ENCODE measurements at regions not wholly inside any gene's neighbourhood (a gene's known extent, or its start where the extent isn't known, plus 50 kb on each side); places are given as distances from the start of the nearest gene placed in this dataset.

DNA sequence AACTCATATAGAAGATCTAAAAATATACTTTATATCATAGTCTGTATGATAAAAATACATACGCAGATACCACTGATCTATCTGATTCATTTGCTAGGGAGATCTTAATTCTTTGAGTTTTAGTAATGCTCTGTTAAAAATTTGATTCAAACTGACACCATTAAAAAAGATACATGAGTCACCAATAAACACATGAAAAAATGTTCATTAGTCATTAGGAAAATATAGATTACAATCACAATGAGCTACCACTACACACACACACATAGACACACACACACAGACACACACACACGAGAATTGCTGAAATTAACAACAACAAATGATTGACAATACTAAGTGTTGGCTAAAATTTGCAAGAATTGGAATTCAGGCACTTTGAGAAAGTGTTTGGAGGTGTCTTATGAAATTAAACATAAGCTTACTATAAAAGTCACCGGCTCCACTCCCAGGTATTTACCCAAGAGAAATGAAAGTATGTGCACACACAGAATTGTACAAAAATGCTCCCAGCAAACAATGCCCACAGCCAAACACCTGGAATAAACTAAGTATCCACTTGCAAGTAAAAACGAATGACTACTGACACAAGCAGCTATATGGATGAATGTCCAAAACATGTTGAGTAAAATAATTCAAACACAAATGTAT lies 117.7 kb upstream of the GGTLC1 start:
- no peak for DNase-seq
- Mint-ChIP-seq H3K36me3 (no peaks in the 10 kb centered on the region), H3K4me3 (no peak overlapping the region), H3K9me3 (peaks cover 0 to 3% (median 0%) of the 10 kb centered on the region in 7 donors), H3K27me3 (ENCODE audit: low read depth in 3 of 3) (peaks cover 0 to 5% (median 3%) of the 10 kb centered on the region in 3 donors), H3K4me1 (no peaks in the 10 kb centered on the region), H3K27ac (no peak overlapping the region)
- Histone ChIP-seq H3K4me3 (replicated peaks in 1 of 3; ENCODE audit: low read depth in 2 of 3, low read length in 3 of 3) (no peak overlapping the region), H3K79me2 (ENCODE audit: insufficient read depth, low read length) (no peaks in the 10 kb centered on the region), H4K20me1 (ENCODE audit: insufficient read depth, low read length) (no peaks in the 10 kb centered on the region), H3K27me3 (ENCODE audit: control insufficient read depth in 2 of 2, insufficient read depth in 2 of 2, low read length in 2 of 2) (no peaks in the 10 kb centered on the region), H3K27ac (ENCODE audit: low read depth in 1 of 2, low read length in 2 of 2) (no peak overlapping the region), H2AFZ (ENCODE audit: insufficient read depth, low read depth, low read length, poor library complexity, severe bottlenecking) (no peak overlapping the region), H3K9ac (ENCODE audit: insufficient read depth, low read length, poor library complexity, severe bottlenecking) (no peak overlapping the region), H3K9me3 (replicated peaks in 1 of 2; ENCODE audit: control insufficient read depth in 1 of 2, insufficient read depth in 1 of 2, low read length in 2 of 2) (no peaks in the 10 kb centered on the region), H3K4me1 (ENCODE audit: control insufficient read depth in 1 of 2, insufficient read depth in 2 of 2, low read length in 2 of 2) (no peaks in the 10 kb centered on the region), H3K36me3 (replicated peaks in 1 of 2; ENCODE audit: control insufficient read depth in 1 of 2, insufficient read depth in 2 of 2, low read length in 2 of 2) (no peaks in the 10 kb centered on the region), H3K4me2 (replicated peaks; ENCODE audit: extremely low read depth, low read length, poor library complexity, severe bottlenecking) (no peak overlapping the region)
- intact Hi-C loops (cut with micrococcal nuclease), result no loop called here
- TF ChIP-seq, protein P1, sequence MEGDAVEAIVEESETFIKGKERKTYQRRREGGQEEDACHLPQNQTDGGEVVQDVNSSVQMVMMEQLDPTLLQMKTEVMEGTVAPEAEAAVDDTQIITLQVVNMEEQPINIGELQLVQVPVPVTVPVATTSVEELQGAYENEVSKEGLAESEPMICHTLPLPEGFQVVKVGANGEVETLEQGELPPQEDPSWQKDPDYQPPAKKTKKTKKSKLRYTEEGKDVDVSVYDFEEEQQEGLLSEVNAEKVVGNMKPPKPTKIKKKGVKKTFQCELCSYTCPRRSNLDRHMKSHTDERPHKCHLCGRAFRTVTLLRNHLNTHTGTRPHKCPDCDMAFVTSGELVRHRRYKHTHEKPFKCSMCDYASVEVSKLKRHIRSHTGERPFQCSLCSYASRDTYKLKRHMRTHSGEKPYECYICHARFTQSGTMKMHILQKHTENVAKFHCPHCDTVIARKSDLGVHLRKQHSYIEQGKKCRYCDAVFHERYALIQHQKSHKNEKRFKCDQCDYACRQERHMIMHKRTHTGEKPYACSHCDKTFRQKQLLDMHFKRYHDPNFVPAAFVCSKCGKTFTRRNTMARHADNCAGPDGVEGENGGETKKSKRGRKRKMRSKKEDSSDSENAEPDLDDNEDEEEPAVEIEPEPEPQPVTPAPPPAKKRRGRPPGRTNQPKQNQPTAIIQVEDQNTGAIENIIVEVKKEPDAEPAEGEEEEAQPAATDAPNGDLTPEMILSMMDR (IDR thresholded peaks at IDR 0.05), result no peak
- WGBS (ENCODE audit: insufficient coverage), result no CpG with 5 or more reads among the region's 4 CpGs

DNA sequence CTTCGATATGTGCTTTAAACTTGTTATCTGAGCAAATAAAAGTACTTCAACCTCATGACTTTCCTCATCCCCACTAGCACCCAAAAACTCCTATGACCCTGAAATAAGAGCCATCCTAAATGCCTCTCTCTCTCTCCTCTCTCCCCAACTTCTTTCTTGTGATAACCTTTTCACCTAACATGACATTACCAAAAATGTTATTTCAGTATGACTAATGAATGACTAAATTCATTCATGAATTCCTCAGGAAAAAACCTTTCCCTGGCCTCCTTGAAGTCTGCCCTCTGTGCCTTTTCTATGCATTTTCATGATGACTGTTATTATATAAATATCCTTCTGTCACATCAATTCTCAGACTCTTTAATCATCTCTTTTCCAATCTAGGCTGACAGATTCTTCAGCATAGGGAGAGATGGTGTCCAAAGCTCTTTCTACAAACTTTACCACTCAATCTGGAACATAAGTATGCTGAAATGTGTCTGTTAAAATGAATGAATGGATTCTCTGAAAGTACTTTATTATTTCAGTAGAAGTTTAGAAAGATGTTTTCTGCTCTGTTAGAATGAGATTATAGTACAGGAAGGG lies 114.3 kb upstream of the GGTLC1 start:
- Histone ChIP-seq H3K36me3 (replicated peaks in 1 of 2; ENCODE audit: control insufficient read depth in 1 of 2, insufficient read depth in 2 of 2, low read length in 2 of 2) (no peaks in the 10 kb centered on the region), H3K9ac (ENCODE audit: insufficient read depth, low read length, poor library complexity, severe bottlenecking) (no peak overlapping the region), H4K20me1 (ENCODE audit: insufficient read depth, low read length) (no peaks in the 10 kb centered on the region), H3K27me3 (ENCODE audit: control insufficient read depth in 2 of 2, insufficient read depth in 2 of 2, low read length in 2 of 2) (no peaks in the 10 kb centered on the region), H3K79me2 (ENCODE audit: insufficient read depth, low read length) (no peaks in the 10 kb centered on the region), H3K9me3 (replicated peaks in 1 of 2; ENCODE audit: control insufficient read depth in 1 of 2, insufficient read depth in 1 of 2, low read length in 2 of 2) (no peaks in the 10 kb centered on the region), H3K27ac (ENCODE audit: low read depth in 1 of 2, low read length in 2 of 2) (no peak overlapping the region), H3K4me2 (replicated peaks; ENCODE audit: extremely low read depth, low read length, poor library complexity, severe bottlenecking) (no peak overlapping the region), H3K4me3 (replicated peaks in 1 of 3; ENCODE audit: low read depth in 2 of 3, low read length in 3 of 3) (no peak overlapping the region), H3K4me1 (ENCODE audit: control insufficient read depth in 1 of 2, insufficient read depth in 2 of 2, low read length in 2 of 2) (no peaks in the 10 kb centered on the region), H2AFZ (ENCODE audit: insufficient read depth, low read depth, low read length, poor library complexity, severe bottlenecking) (no peak overlapping the region)
- DNase-seq, result no peak
- Mint-ChIP-seq H3K27me3 (ENCODE audit: low read depth in 3 of 3) (peaks cover 0 to 2% (median 1%) of the 10 kb centered on the region in 3 donors), H3K4me3 (no peak overlapping the region), H3K9me3 (no peaks in the 10 kb centered on the region), H3K36me3 (no peaks in the 10 kb centered on the region), H3K27ac (no peak overlapping the region), H3K4me1 (no peaks in the 10 kb centered on the region)
- TF ChIP-seq, protein P1 (IDR thresholded peaks at IDR 0.05), result no peak
- WGBS (ENCODE audit: insufficient coverage), result 100% methylated on average over 1 of the region's 1 CpG
- intact Hi-C loops (cut with micrococcal nuclease), result loop anchor here in 1 of 2 donors (5.0 kb wide), 1 partner anchor 814 kb away; no protein-coding TSS in a partner anchor

All from CD14-positive monocyte (primary cell).